Mucosa of gallbladder (tissue), 1 donor: ENCODE measurements at regions not wholly inside any gene's neighbourhood (a gene's known extent, or its start where the extent isn't known, plus 50 kb on each side); places are given as distances from the start of the nearest gene placed in this dataset.
"Not testable (repeated sequence)": the region's sequence is repeated elsewhere in the genome, so short reads cannot be mapped to it uniquely, and the experiment has no call there.

Source experiments
- DNase-seq: peaks from one replicate; pipeline ENCODE4 v3.0.0-alpha.2; 2020; ENCODE audit warnings: low spot score
- donor health status: DM: no; HTN: no; CAD: no.

- no peak for DNase-seq
These were observed 50.3 kb downstream of the RBFOX3 start for GRCh38 chr17:79560527-79560926.

GRCh38 chr17:79559111-79559887 lies 51.6 kb downstream of the RBFOX3 start:
- DNase-seq: no peak

- DNase-seq: no peak
These were observed 52.6 kb downstream of the RBFOX3 start for GRCh38 chr17:79558091-79558900.

- no peak for DNase-seq
These were observed 53.4 kb downstream of the RBFOX3 start for GRCh38 chr17:79557276-79558090.

DNA sequence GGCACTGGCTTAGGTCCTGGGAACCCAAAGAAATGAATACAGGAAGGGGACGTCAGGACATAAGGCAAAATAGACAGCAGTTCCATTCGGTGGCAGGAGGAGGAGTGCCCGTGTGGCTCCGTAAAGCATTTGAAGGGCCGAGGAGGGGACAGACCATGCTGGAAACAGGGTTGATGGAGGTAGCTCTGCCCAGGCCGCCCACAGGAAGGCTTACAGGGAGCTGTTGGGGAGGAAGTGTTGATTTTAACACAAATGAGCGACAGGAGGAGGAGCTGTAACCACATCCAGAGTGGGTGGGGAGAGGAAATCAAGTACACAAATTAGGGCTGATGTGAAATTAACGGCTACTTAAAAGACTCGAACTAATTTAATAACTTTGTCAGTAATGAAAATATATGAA lies 54.6 kb downstream of the RBFOX3 start:
- no peak for DNase-seq

DNA sequence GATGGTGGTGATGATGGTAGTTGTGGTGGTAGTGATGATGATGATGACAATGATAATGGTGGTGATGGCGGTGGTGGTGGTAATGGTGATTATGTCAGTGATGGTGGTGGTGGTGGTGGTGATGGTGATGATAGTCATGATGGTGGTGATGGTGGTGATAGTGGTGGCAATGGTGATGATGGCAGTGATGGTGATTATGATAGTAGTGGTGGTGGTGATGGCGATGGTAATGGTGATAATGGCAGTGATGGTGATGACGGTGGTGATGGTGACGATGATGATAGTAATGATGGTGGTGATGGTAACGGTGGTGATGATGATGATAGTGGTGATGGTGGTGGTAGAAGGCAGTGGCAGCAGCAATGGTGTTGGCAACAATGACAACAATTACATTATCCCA lies 55.3 kb downstream of the RBFOX3 start:
- no peak for DNase-seq

DNA sequence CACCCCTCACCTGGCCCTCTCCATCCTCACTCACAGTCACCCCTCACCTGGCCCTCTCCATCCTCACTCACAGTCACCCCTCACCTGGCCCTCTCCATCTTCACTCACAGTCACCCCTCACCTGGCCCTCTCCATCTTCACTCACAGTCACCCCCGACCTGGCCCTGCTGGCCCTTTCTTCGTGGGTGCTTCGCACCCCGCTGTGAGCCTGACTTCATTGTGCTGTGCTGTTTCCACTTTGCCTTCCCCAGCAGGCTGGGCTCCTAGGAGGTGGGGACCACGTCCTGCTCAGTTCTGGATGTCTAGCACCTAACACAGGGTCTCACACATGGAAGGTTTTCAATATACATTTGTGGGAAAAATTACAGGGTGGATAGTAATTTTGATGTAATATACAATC lies 56.5 kb downstream of the RBFOX3 start:
- DNase-seq: not testable (repeated sequence)

DNA sequence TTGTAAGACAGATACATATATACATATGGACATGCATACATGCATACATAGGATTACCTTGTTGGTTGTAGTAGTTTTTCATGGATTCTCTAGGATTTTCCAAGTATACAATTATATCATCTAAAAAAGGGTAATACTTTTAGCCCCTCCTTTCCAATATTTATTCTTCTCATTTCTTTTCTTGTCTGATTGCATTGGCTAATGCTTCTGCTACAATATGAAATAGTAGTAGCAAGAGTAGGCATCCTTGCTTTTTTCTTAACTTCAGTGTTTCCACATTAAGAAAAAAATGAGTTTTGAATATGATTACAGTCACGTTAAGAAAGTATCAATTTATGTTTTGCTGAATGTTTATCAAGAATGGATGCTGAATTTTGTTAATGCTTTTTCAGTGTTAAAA lies 58.0 kb downstream of the RBFOX3 start:
- no peak for DNase-seq

DNA sequence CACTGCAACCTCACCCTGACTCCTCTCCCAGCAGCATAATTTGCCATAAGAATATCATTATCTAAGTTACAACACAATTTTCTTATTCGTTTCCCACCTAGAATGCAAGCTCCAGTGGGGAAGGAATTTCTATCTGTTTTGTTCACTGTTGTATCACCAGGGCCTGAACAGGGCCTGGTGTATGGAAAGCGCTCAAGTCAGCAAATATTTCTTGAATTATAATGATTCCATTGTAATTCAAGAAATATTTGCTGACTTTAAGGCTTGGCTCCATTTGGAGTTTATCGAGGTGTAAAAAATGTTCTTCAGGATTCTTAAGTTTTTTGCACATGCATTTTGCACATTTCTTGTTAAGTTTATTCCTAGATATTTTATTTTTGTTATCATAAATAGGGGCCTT lies 58.4 kb downstream of the RBFOX3 start:
- no peak for DNase-seq

DNA sequence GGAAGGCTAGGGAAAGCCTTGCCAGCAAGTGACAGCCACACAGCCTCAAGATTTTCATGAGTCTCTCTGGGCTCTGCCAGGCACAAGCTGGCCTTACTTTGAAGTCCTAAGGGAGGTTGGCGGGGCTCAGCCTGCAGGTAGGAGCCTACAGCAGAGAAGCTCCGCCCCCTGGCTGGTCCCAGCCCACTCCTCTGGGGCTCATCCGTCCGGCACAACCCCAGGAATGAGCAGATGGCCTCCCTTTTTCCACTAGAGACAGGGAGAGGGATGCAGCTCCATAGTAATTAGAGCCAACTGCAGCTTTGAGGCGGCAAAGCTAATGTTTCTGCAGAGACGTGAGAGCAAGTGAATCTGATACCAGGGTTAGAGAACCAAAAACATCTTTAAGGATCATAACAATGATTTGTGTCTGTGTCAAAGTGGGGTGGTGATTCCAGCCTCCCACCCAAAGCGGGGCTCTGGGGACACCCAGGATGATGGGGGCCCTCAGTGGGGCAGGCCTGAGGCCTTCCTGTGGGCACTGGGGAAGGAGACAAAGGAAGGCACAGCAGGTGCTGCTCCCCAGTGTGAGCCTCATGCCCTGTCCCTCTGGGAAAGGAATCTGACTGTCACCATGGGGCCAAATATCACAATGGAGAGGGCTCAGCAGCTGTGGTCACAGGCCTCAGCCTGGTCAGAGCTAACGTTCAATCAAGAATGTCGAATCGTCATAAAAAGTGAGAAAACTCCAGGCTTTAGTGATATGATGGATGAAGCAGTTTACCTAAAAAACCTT lies 61.5 kb downstream of the RBFOX3 start:
- DNase-seq: no peak

DNA sequence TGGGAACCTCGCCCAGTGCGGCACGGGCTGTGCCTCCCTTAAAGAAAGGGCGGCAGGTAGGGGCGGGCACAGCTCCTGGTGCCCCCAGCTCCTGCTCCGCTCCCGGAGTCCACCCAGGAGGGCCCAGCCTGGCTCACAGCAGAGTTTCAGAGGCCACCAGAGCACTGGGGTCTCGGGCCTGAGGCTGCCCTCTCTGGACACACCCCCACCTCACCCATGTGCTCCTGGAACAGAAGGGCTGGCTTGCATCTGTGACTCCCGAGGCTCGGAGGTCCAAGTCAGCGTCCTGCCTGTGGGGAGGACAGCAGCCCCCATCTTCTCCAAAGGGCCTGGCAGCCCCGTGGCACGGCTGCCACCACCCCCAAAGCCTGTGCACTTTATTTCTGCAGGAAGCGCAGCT lies 62.7 kb downstream of the RBFOX3 start:
- DNase-seq: no peak

GRCh38 chr17:79547586-79547985 lies 63.3 kb downstream of the RBFOX3 start:
- no peak for DNase-seq

- DNase-seq: not testable (repeated sequence)
These were observed 63.7 kb downstream of the RBFOX3 start for GRCh38 chr17:79547171-79547570.

DNA sequence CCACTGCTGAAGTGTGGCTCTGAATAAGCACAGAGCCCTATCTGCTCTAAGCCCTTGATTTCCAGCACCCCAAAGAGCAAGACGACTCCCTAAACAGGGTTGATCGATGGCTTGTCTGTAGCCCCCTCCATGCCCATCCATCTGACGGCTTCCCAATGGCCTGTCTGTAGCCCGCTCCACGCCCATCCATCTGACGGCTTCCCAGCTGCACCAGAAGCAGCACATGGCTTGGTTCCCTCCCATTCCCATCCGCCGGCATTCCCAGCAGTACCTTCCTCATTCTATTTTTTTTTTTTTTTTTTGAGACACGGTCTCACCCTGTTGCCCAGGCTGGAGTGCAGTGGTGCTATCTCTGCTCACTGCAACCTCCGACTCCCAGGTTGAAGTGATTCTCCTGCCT lies 64.5 kb downstream of the RBFOX3 start:
- DNase-seq: no peak

DNA sequence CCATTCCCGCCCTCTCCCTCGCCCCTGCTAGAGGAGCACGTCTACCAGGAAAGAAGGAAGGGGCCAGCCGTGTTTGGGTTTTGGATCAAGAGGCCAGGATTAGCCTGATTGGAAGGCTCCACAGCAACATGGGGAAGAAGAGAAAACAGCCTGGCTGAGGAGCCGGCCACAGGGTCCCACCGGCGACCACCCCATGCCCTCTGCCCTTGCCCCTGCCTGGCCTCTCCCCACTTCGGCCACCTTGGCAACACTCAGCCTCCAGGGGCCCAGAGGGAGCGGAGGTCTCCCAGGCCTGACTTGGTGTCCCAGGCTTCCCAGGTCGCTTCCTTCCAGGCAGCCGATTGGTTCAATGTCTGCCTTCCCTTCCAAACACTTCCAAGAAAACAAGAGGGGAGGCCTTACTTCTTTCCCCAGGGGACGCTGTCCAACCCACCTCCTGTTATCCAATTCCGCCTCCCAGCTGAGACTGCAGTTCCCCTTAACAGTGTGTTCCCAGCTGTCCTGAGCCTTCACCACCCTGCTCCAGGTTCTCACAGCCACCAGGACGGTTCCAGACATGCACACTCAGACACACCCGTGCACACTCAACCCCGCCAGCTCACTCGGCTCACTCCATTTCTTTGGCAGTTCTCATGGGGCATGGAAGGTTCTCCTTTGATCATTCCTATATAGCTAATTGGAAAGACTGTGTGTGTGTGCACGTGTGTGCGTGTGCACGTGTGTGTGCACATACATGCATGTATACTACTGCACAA lies 65.4 kb downstream of the RBFOX3 start:
- no peak for DNase-seq

DNA sequence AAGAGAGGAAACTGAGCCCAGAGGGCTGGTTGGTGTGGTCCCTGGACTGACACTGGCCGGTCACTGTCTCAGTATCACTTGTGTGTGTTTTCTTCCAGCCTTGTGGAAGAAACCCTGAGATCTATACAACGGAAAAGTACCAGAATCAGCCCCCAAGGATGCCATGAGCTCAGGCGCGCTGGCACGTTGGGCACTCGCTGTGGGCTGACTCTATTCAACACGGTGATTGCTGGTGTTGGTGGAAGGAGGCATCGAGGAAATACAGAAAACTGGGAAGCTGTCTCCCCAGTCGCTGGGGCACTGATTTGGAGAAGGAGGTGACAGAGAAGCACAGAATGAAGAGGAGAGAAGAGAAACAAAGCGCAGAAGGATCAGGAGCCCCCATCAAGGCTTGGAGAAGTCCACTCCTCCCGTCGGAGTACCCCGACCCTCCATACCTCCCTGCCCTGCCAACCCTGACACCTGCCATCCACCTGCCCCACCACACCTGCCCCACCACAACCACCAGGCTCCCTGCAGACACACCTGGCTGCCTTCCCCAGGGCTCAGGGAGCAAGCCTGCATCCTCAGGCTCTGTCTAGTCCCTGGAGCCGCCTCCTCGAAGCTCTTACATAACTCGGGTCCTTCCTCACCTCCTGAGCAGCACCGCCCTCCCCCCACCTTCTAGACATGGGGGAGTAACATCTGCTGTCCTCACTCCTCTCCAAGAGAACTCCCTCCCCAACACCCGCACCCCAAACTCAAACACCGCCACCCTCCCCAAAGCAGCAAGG lies 66.5 kb downstream of the RBFOX3 start:
- DNase-seq: no peak

DNA sequence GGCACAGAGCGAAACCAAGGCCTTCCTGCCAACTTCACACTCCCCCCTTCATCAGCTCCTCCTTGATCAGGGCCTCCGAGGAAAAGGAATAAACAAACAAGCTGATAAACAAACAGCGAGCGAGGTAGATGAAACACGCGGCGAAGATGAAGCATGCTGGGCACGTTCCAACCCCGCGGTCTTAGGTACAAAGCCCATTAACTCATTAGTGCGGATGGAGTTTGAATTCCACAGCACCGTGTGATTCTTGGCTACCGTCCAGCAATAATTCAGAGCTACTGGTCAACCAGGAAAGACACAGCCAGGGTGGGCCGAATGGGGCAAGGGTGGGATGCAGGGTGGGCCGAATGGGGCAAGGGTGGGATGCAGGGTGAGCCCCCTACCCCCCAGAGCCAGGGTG lies 67.3 kb downstream of the RBFOX3 start:
- no peak for DNase-seq

DNA sequence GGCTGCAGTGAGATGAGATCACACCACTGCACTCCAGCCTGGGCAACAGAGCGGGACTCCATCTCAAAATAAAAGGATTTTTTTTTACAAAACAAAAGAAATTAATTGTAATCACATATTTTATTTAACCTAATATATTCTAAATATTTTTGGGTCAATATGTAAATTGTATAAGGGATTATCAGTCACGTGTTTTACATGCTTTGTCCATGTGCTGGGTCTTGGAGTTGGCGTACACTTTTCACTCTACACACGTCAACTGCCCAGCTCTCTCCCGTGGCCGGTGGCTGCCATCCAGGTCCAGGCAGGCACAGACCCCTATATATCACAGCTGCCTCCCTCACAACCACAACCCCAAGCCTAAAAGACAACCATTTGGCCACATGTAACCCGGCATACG lies 68.1 kb downstream of the RBFOX3 start:
- no peak for DNase-seq

DNA sequence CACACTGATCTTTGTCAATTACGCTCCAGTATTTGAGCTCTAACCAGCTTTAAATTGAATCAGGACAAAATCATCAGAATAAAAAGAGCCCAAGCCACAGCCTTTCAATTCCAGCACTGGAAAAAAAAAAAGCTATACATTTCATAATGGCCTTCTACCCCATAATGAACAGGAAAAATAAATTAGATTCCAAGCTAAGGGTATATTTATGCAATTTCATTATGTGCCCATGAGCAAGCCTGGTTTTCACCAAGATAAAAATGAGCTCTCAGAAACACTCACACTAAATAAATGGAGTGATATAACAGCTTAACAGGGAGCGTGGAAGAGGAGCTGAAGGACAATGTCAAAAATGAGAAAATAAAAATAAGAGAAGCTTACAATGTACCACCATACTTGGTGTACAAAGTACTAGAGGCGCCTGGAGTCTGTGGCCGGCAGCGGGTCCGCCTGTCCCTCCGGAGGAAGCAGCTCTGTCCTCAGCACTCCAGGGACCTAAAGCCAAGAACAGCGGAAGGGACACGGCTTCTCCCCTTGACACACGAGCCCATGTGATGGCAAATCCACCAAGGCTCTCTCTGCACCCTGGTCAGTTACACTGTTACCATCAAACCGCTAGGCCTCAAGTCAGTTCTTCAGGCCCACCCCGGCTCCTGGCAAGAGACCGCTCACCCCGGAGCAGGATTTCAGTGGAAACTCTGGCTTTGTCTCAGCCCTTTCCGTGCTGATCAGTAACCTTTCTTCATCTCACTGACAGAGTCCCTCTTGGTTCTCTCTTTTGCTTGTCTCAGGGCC lies 69.6 kb downstream of the RBFOX3 start:
- no peak for DNase-seq
